ENCODE measurements at regions not wholly inside any gene's neighbourhood (a gene's known extent, or its start where the extent isn't known, plus 50 kb on each side); places are given as distances from the start of the nearest gene placed in this dataset.

GRCh38 chr2:13522917-13523821 is 806.4 kb downstream of the TRIB2 start:
- TF ChIP-seq FOXM1 (IDR thresholded peaks at IDR 0.05; ENCODE audit: borderline replicate concordance, low read depth), result no peak
- TF ChIP-seq TAF1 (IDR thresholded peaks at IDR 0.05; ENCODE audit: low read depth), result no peak

All from Ishikawa (cell line).